Activated CD8-positive, alpha-beta T cell treated with anti-CD3 and anti-CD28 coated beads for 36 hours (primary cell): ENCODE measurements at regions not wholly inside any gene's neighbourhood (a gene's known extent, or its start where the extent isn't known, plus 50 kb on each side); places are given as distances from the start of the nearest gene placed in this dataset.

Experiments
- ATAC-seq: fragments of 200-7000 bp; cut with Tn5 transposase; one replicate; pipeline ENCODE4 v1.10.0; 2021; ENCODE audit warnings: mild to moderate bottlenecking, moderate library complexity
- CTCF ChIA-PET: fragments of 350-600 bp; sonication (Branson Sonifier 250); formaldehyde crosslinking; loops from one replicate; lab custom pipeline; 2021; ENCODE audit warnings: antibody characterized with exemption; lab: Charles Lee
- POLR2A ChIA-PET: fragments of 350-600 bp; sonication (Branson Sonifier 250); formaldehyde crosslinking; loops from one replicate; lab custom pipeline; 2021; ENCODE audit warnings: antibody characterized with exemption; lab: Charles Lee
- DNase-seq: peaks from one replicate; pipeline ENCODE4 v3.0.0-alpha.2; 2020
- H3K27ac Mint-ChIP-seq: one replicate; pipeline ENCODE4 v1.8.0; 2021; ENCODE audit warnings: mild to moderate bottlenecking, mixed read lengths
- H3K27me3 Mint-ChIP-seq: one replicate; pipeline ENCODE4 v1.8.0; 2021; ENCODE audit warnings: mixed read lengths
- H3K36me3 Mint-ChIP-seq: one replicate; pipeline ENCODE4 v1.8.0; 2021; ENCODE audit warnings: low read depth, mixed read lengths
- H3K4me1 Mint-ChIP-seq: one replicate; pipeline ENCODE4 v1.8.0; 2021; ENCODE audit warnings: low read depth, mixed read lengths
- H3K4me3 Mint-ChIP-seq: one replicate; pipeline ENCODE4 v1.8.0; 2021; ENCODE audit warnings: mild to moderate bottlenecking, moderate library complexity, mixed read lengths
- H3K9me3 Mint-ChIP-seq: one replicate; pipeline ENCODE4 v1.8.0; 2021; ENCODE audit warnings: mixed read lengths
- intact Hi-C: fragments of 100-400 bp; cut with micrococcal nuclease; formaldehyde crosslinking; loops from one replicate; pipeline ENCODE4 v1.10.0; 2022
- TF ChIP-seq, protein P1 (sequence below): fragments of 200-600 bp; IDR thresholded peaks from one replicate; pipeline ENCODE4 v1.8.0; 2022; ENCODE audit warnings: antibody characterized with exemption, mild to moderate bottlenecking

DNA sequence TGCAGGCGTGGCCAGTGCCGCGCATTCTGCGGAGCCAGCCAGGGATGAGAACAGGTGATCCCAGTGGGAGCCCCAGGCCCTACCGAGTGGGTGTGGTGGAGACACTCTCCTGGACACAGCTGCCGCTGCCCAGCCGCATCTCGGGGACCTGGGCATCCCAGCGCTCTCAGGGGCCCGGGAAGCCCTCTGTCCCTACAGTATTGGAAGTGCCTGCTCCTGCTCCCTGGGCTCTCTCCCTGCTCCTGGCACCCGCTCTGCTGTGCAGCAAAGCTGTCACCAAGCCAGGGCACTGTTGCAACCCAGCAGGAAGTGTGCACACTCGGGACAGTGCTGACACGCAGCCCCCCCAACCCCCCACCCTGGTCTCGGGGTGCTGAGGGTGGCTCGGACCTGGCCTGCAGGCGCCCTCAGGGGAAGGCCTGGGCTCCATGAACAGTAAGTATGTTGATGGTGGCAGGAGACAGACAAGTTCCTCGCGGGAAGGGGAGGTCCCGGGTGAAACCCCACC, 1177.4 kb upstream of the GBE1 start:
- H3K36me3 Mint-ChIP-seq = no peaks in the 10 kb centered on the region
- CTCF ChIA-PET = no interaction called here
- intact Hi-C loops = no loop called here
- no peak overlapping the region for H3K4me3 Mint-ChIP-seq
- ATAC-seq (no peak), DNase-seq (no peak)
- no peaks in the 10 kb centered on the region for H3K4me1 Mint-ChIP-seq
- POLR2A ChIA-PET = no interaction called here
- H3K27me3 Mint-ChIP-seq = no peaks in the 10 kb centered on the region
- no peak overlapping the region for H3K27ac Mint-ChIP-seq
- H3K9me3 Mint-ChIP-seq = peaks cover 13% of the 10 kb centered on the region
- TF ChIP-seq, protein P1, sequence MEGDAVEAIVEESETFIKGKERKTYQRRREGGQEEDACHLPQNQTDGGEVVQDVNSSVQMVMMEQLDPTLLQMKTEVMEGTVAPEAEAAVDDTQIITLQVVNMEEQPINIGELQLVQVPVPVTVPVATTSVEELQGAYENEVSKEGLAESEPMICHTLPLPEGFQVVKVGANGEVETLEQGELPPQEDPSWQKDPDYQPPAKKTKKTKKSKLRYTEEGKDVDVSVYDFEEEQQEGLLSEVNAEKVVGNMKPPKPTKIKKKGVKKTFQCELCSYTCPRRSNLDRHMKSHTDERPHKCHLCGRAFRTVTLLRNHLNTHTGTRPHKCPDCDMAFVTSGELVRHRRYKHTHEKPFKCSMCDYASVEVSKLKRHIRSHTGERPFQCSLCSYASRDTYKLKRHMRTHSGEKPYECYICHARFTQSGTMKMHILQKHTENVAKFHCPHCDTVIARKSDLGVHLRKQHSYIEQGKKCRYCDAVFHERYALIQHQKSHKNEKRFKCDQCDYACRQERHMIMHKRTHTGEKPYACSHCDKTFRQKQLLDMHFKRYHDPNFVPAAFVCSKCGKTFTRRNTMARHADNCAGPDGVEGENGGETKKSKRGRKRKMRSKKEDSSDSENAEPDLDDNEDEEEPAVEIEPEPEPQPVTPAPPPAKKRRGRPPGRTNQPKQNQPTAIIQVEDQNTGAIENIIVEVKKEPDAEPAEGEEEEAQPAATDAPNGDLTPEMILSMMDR = no peak

DNA sequence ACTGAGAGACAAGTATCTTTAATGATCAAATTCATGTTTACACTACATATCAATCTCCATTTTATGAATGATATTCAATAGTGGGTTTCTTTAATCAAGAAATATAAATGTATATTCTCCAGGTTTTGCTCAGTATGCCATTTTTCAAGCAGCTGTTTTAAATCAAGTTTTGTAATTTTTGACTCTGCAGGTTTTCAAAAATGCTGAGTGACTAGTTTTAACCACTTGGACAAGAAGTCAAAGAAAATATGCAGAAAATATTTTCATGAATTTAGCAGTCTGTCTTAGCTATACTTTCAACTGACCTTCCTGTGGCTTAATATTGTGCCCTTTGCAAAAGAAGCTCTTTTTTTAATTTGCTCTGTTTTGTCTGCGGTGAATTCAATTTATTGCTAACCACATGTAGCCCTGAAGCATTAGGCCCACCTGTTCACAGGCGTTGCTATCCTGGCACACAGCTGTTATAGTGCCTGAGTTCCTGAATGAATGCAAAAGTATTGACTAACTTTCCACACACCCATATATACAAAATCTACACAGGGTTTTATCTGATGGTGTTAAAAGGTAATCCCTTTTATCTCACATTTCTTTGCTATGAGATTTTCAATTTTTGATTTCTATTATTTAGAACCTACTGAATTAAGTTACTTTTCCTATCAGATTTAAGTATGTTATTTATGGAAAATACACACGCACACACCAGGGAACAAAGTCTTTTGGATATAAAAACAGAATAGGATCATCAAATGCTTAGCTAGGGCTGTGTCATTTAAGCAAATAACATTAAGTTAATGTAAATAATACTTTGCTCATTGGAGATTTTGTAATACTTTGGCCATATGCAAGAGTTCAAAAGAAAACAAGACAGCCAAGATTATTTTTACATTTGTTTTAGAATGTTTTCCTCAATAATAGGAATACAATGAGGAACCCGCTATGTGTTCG, 1166.1 kb upstream of the GBE1 start:
- H3K36me3 Mint-ChIP-seq = no peaks in the 10 kb centered on the region

DNA sequence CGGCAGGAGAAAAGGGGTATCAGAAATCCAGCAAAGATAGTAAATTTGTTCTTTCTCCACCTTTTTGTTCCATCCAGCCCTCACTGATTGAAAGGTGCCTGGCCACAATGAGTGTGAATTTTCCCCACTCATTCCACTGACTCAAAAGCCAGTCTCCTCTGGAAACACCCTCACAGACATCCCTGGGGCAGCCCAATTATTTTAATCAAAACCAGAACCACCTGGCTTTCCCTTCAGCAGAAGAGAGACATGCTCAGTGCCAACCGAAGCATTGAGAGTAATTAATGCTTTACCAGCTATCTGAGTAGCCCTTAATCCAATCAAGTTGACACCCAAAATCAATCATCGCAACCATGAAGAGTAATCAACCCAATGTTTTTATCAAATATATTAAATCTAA, 1129.6 kb upstream of the GBE1 start:
- H3K4me1 Mint-ChIP-seq = no peaks in the 10 kb centered on the region
- POLR2A ChIA-PET = interaction anchor here (0.7 kb wide), 1 partner anchor 9 kb away, joined by 3 read pairs; no protein-coding TSS in a partner anchor
- no peak for DNase-seq
- TF ChIP-seq, protein P1 = no peak
- H3K4me3 Mint-ChIP-seq = no peak overlapping the region
- peaks cover 5% of the 10 kb centered on the region for H3K9me3 Mint-ChIP-seq
- intact Hi-C loops = no loop called here
- H3K36me3 Mint-ChIP-seq = no peaks in the 10 kb centered on the region
- H3K27ac Mint-ChIP-seq = no peak overlapping the region
- ATAC-seq = no peak
- H3K27me3 Mint-ChIP-seq = no peaks in the 10 kb centered on the region
- CTCF ChIA-PET = no interaction called here

More for the DNA sequence above, 1166.1 kb upstream of the GBE1 start:
- Mint-ChIP-seq H3K27ac (no peak overlapping the region), H3K4me3 (no peak overlapping the region), H3K9me3 (peaks cover 2% of the 10 kb centered on the region), H3K27me3 (no peaks in the 10 kb centered on the region), H3K4me1 (no peaks in the 10 kb centered on the region)
- intact Hi-C loops = no loop called here
- ATAC-seq (no peak), DNase-seq (no peak)
- TF ChIP-seq, protein P1 = no peak
- ChIA-PET POLR2A (no interaction called here), CTCF (no interaction called here)

DNA sequence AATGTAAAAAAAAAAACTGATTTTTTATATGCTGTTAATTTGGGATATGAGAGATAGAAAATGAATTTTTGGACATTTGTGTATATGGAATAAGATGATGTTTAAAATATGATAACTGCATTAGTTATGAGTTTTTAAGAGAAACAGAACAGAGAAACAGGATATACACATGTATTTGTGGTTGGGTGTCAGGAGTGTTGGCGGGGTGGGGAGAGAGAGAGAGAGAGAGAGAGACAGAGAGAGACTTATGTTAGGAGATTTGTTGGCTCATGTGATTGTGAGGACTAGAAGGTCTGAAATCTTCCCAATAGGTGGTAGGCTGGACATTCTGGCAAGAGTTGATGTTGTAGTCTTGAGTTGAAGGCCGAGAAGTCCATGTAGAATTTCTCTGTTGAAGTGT, 1121.6 kb upstream of the GBE1 start:
- no peaks in the 10 kb centered on the region for H3K36me3 Mint-ChIP-seq
- H3K27me3 Mint-ChIP-seq = no peaks in the 10 kb centered on the region
- TF ChIP-seq, protein P1 = no peak
- ChIA-PET CTCF (no interaction called here), POLR2A (no interaction called here)
- no peak for ATAC-seq
- peaks cover 9% of the 10 kb centered on the region for H3K9me3 Mint-ChIP-seq
- no peak overlapping the region for H3K4me3 Mint-ChIP-seq
- intact Hi-C loops = no loop called here
- DNase-seq = no peak
- no peak overlapping the region for H3K27ac Mint-ChIP-seq
- no peaks in the 10 kb centered on the region for H3K4me1 Mint-ChIP-seq

DNA sequence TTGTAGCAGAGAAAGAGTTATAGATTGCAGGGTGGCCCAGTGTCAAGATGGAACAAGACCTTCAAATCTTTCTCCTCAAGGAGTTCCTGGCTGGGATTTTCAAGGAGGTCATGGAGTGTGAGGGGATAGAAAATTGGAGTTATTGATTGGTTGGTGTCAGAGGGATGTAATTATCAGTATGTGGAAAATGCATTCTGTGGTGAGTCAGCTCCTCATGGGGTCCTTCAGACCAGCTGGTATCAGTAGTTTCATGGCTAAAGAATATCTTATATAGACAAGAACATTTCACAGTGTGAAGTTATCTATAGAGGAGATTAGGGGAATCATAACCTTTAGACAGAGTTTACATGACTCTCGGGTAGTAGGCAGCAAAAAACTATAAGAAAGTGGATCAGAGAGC, 1114.0 kb upstream of the GBE1 start:
- DNase-seq (no peak), ATAC-seq (no peak)
- Mint-ChIP-seq H3K27me3 (no peaks in the 10 kb centered on the region), H3K36me3 (no peaks in the 10 kb centered on the region), H3K9me3 (peaks cover 2% of the 10 kb centered on the region), H3K27ac (no peak overlapping the region), H3K4me3 (no peak overlapping the region), H3K4me1 (no peaks in the 10 kb centered on the region)
- intact Hi-C loops = no loop called here
- TF ChIP-seq, protein P1 = no peak
- POLR2A ChIA-PET = no interaction called here
- CTCF ChIA-PET = interaction anchor here (0.6 kb wide), 1 partner anchor 211 kb away, joined by 3 read pairs; no protein-coding TSS in a partner anchor
